Uterus (tissue), 2 donors: ENCODE measurements at regions not wholly inside any gene's neighbourhood (a gene's known extent, or its start where the extent isn't known, plus 50 kb on each side); places are given as distances from the start of the nearest gene placed in this dataset.

Source experiments
- POLR2A ChIP-seq, 2 donors: fragments of 450-650 bp; IDR thresholded peaks; one replicate each; pipeline ENCODE4 v1.6.1; 2016; ENCODE audit warnings: antibody characterized with exemption in 2 of 2, mild to moderate bottlenecking in 1 of 2, moderate library complexity in 1 of 2
- TF ChIP-seq, protein P1 (sequence below), 4 experiments: fragments of 200-600 bp in 2 of 4; fragments of 450-650 bp in 2 of 4; sonication (generic) in 2 of 4; IDR thresholded peaks; one replicate each; pipeline ENCODE4 v1.5.1; 2016 to 2019; ENCODE audit warnings: antibody characterized with exemption in 4 of 4, mild to moderate bottlenecking in 2 of 4, moderate library complexity in 1 of 4

DNA sequence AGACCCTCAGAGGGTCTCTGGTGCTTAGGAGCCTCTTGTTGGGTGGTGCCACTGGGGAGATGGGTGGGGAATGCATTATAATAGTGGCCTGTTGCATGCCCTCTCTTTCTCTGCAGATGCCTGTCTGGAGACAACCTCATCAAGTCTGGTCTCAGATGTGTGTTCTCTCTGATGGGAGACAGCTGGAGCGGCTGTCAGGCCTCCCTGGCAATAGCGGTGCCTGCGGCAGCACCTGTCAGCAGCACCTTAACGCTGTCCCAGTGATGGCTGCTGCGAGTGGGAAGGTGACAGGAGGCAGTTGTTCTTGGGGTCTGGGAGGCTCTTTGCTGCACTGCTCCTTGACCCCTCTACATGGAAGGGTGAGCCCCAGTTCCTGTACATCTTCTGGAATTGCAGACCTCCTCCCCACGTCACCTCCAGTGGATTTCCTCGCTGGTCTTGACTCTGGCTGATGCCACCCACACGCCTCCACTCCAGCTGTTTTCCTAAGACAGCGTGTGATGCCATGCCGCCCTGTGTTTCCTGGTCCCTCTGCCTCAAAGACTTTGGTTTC is 63.3 kb upstream of the BLCAP start:
- no peak for TF ChIP-seq POLR2A (IDR thresholded peaks at IDR 0.05)
- TF ChIP-seq, protein P1, sequence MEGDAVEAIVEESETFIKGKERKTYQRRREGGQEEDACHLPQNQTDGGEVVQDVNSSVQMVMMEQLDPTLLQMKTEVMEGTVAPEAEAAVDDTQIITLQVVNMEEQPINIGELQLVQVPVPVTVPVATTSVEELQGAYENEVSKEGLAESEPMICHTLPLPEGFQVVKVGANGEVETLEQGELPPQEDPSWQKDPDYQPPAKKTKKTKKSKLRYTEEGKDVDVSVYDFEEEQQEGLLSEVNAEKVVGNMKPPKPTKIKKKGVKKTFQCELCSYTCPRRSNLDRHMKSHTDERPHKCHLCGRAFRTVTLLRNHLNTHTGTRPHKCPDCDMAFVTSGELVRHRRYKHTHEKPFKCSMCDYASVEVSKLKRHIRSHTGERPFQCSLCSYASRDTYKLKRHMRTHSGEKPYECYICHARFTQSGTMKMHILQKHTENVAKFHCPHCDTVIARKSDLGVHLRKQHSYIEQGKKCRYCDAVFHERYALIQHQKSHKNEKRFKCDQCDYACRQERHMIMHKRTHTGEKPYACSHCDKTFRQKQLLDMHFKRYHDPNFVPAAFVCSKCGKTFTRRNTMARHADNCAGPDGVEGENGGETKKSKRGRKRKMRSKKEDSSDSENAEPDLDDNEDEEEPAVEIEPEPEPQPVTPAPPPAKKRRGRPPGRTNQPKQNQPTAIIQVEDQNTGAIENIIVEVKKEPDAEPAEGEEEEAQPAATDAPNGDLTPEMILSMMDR (IDR thresholded peaks at IDR 0.05), result no peak
